EH (cell line): ENCODE measurements at regions not wholly inside any gene's neighbourhood (a gene's known extent, or its start where the extent isn't known, plus 50 kb on each side); places are given as distances from the start of the nearest gene placed in this dataset.
A peak's percentile ranks its signal among the peaks of the same experiment; 100 is the strongest.
"Not testable (repeated sequence)": the region's sequence is repeated elsewhere in the genome, so short reads cannot be mapped to it uniquely, and the experiment has no call there.

Source experiments
- DNase-seq: peaks from one replicate; pipeline ENCODE4 v3.0.0-alpha.2; 2015; ENCODE audit warnings: low read depth

- DNase-seq = no peak
Observed at GRCh38 chr6:4289770-4290320, 154.5 kb upstream of the ECI2 start.

DNA sequence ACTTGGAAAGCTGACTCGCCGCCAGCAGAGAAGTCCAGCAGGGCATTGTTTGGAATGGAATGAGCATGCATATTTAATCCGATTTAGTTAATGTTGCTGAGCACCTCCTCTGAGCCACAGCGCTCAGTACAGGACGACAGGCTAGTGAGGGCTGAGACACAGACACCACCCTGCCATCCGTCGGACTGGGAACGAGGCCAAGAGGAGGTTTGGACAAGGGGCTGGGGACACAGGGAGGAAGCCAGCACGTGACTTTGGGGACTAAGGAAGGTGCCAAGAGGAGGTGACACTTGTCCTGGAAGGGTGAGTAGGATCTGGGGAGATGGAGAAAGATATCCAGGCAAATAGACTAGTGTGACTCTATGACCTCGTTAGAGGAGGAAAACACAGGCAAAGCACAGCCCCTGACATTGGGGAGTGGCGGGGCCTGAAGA, 152.5 kb upstream of the ECI2 start:
- no peak for DNase-seq

DNA sequence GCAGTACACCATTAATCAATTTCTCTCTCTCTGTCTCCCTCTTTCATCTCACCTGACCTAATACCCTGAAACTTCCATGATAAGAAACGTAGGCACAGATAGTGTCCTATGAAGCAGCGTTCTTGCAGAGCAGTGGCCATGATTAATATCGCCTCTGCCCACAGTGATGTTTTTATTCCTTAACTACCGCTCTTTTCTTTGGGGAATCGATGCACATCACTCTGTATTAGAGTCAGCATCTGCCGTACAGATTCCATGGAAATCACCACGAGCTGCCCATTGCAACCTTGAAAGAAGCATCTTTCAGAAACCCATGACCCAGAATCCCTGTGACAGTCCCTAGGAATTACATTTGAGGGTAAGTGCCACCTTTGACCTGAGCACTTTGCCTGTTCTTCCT, 152.0 kb upstream of the ECI2 start:
- no peak for DNase-seq

- DNase-seq = no peak
Observed at GRCh38 chr6:4282926-4283325, 147.6 kb upstream of the ECI2 start.

- peak; percentile 34 for DNase-seq
Observed at GRCh38 chr6:4281341-4282293, 146.2 kb upstream of the ECI2 start.

DNA sequence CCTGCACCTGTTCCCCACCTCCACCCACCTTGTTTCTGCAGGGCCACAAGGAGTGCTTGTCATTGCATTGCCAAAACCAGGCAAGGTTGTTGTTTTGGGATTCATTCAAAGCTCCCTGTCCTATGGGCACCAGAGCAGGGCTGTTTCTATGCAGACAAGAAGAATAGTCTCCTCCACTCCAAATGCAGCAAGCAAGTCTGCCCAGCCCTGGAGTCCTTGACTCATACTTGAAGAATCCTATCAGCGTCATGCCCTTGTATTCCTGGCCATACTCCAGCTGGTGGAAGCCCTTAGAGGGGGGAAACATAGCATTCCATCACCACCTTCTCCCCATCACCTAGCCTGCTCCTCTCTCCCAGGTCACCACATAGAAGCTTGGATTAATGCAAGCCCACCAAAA, 145.3 kb upstream of the ECI2 start:
- peak; percentile 88 for DNase-seq

DNA sequence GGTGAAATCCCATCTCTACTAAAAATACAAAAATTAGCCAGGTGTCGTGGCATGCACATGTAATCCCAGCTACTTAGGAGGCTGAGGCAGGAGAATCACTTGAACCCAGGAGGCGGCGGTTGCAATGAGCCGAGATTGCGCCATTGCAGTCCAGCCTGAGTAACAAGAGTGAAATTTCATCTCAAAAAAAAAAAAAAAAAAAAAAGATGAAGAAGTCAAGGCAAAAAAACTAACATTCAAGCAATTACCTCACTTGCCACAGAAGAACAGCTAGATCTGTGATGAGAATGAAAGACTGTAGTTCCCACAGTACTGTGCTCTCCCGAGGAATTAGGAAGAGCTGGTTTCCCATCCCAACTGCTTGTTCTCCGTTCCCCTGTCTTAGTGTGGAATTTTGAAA, 144.7 kb upstream of the ECI2 start:
- no peak for DNase-seq

GRCh38 chr6:4274382-4275082, 139.2 kb upstream of the ECI2 start:
- no peak for DNase-seq

GRCh38 chr6:4272996-4273395, 137.6 kb upstream of the ECI2 start:
- DNase-seq = no peak

- peak; percentile 15 for DNase-seq
Observed at GRCh38 chr6:4271761-4272470, 136.5 kb upstream of the ECI2 start.

DNA sequence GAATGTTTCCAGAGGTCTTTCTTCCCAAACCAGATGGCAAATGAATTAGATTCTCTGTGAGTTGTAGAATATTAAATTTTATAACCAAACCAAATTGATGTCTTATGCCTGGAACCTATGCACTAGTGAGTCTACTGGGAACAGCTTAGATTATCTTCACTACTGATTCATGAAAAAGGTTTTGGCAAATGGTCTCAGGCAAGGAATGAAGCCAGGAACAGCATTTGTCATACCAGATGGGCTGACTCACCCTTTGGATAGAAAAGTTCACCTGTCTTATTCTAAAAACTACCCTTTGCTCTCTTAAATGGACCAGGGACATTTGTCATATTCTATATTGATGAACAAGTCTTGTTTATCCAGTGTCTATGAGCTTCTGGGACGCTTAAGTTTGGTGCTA, 135.4 kb upstream of the ECI2 start:
- peak; percentile 22 for DNase-seq

DNA sequence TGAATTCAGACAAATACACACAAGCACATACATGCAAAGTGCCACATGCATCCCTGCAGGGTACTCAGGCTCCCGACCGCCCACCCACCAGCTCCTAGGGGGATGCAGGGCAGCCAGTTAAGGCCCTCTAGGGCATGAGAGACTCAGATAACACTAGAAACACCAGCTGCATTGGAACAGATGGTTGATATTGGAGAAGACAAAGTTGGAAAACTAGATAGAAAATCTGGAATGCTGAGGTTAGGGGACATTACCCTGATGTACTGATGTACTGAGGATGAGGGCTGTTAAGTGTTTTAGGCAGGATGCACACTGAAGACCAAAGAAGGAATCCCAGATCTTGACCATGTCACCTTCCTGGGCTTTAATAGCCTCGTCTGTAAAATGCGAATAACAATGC, 134.6 kb upstream of the ECI2 start:
- DNase-seq = no peak

DNA sequence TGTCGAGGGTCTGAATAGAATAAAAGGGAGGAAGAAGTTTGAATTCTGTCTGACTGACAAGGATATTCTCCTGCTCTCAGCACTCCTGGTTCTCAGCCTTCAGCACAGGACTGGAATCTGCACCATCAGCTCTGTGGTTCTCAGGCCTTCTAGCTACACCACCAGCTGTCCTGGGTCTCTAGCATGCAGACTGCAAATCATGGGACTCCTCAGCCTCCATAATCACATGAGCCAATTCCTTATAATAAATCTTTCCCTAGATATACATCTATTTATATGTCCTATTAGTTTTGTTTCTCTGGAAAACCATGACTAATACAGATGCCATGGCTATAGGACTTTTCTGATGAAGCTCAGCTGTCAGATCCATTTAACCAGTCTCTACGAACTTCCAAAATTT, 132.8 kb upstream of the ECI2 start:
- DNase-seq = no peak

- DNase-seq = no peak
Observed at GRCh38 chr6:4265740-4266139, 130.4 kb upstream of the ECI2 start.

- DNase-seq = no peak
Observed at GRCh38 chr6:4264601-4265000, 129.2 kb upstream of the ECI2 start.

- peak; percentile 36 for DNase-seq
Observed at GRCh38 chr6:4264081-4264480, 128.7 kb upstream of the ECI2 start.

DNA sequence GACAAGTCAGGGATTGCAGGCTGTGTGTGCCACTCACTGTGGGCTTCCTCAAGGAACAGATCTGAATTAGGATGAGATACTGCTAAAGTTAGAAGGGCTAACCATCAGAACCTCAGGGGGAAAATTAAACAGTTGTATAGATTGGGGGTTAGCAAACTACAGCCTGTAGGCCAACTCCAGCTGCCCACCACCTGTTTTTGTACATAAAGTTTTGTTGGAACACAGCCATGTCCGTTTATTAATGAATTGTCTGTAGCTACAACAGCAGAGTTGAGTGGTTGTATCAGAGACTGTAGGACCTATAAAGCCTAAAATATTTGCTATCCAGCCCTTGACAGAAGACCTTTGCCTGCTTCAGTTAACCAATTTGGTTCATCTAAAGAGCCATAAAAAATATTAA, 127.2 kb upstream of the ECI2 start:
- no peak for DNase-seq

- no peak for DNase-seq
Observed at GRCh38 chr6:4259391-4259790, 124.0 kb upstream of the ECI2 start.

DNA sequence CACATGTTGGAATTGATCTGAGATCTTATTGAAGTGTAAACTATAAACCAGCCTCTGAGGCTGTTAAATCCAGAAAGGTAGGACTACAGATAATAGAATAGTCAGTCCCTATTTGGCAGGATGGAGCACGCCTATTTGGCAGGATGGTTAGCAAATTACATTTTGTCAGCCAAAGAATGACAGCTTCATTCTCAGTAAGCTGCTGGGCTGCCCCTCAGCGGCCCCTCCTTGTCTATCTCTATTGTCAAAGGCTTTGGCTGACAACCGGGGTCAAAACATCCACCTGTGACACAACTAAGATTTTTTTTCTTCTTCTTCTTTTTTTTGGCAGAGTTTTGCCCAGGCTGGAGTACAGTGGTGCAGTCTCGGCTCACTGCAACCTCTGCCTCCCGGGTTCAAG, 123.4 kb upstream of the ECI2 start:
- DNase-seq = no peak

- DNase-seq = peak; percentile 59
Observed at GRCh38 chr6:4256969-4257368, 121.6 kb upstream of the ECI2 start.

- peak; percentile 85 for DNase-seq
Observed at GRCh38 chr6:4253604-4254231, 118.3 kb upstream of the ECI2 start.

DNA sequence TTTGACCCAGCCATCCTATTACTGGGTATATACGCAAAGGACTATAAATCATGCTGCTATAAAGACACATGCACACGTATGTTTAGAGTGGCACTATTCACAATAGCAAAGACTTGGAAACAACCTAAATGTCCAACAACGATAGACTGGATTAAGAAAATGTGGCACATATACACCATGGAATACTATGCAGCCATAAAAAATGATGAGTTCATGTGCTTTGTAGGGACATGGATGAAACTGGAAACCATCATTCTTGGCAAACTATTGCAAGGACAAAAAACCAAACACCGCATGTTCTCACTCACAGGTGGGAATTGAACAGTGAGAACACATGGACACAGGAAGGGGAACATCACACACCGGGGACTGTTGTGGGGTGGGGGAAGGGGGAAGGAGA, 117.1 kb upstream of the ECI2 start:
- DNase-seq = not testable (repeated sequence)
